Stimulated activated CD4-positive, alpha-beta T cell treated with anti-CD3 and anti-CD28 coated beads, TNF-alpha, amount 100 ng/mL, for 4 hours (primary cell): ENCODE measurements at regions not wholly inside any gene's neighbourhood (a gene's known extent, or its start where the extent isn't known, plus 50 kb on each side); places are given as distances from the start of the nearest gene placed in this dataset.
"Not testable (repeated sequence)": the region's sequence is repeated elsewhere in the genome, so short reads cannot be mapped to it uniquely, and the experiment has no call there.

Experiments
- DNase-seq, 3 experiments: peaks; one replicate each; pipeline ENCODE4 v3.0.0-alpha.2; 2020; ENCODE audit warnings: low read depth in 3 of 3

GRCh38 chr1:185681034-185681633, 53.1 kb upstream of the HMCN1 start:
- DNase-seq, result no peak

GRCh38 chr1:185680453-185680852, 53.7 kb upstream of the HMCN1 start:
- no peak for DNase-seq

GRCh38 chr1:185679220-185679619, 55.0 kb upstream of the HMCN1 start:
- DNase-seq, result no peak

- DNase-seq, result no peak
Measured at GRCh38 chr1:185676969-185677368, 57.2 kb upstream of the HMCN1 start.

GRCh38 chr1:185674201-185674600, 60.0 kb upstream of the HMCN1 start:
- no peak for DNase-seq

- DNase-seq, result no peak
Measured at GRCh38 chr1:185672719-185673360, 61.4 kb upstream of the HMCN1 start.

GRCh38 chr1:185670187-185670627, 64.0 kb upstream of the HMCN1 start:
- peak in 2 of 3 experiments; percentile 13 to 23 for DNase-seq

GRCh38 chr1:185668013-185668412, 66.2 kb upstream of the HMCN1 start:
- no peak for DNase-seq

GRCh38 chr1:185666582-185666981, 67.6 kb upstream of the HMCN1 start:
- no peak for DNase-seq

GRCh38 chr1:185663771-185664296, 70.4 kb upstream of the HMCN1 start:
- no peak for DNase-seq

GRCh38 chr1:185663332-185663731, 70.9 kb upstream of the HMCN1 start:
- no peak for DNase-seq

- DNase-seq, result no peak
Measured at GRCh38 chr1:185661971-185662370, 72.2 kb upstream of the HMCN1 start.

GRCh38 chr1:185656663-185657062, 77.5 kb upstream of the HMCN1 start:
- DNase-seq, result no peak

GRCh38 chr1:185654952-185655314, 79.3 kb upstream of the HMCN1 start:
- no peak for DNase-seq

GRCh38 chr1:185654199-185654951, 79.8 kb upstream of the HMCN1 start:
- no peak for DNase-seq

- DNase-seq, result no peak
Measured at GRCh38 chr1:185653615-185654014, 80.6 kb upstream of the HMCN1 start.

GRCh38 chr1:185652348-185652747, 81.8 kb upstream of the HMCN1 start:
- no peak for DNase-seq

GRCh38 chr1:185650602-185651230, 83.5 kb upstream of the HMCN1 start:
- DNase-seq, result no peak

- no peak for DNase-seq
Measured at GRCh38 chr1:185648858-185649589, 85.2 kb upstream of the HMCN1 start.

GRCh38 chr1:185647597-185648267, 86.5 kb upstream of the HMCN1 start:
- DNase-seq, result not testable (repeated sequence)

- DNase-seq, result no peak
Measured at GRCh38 chr1:185646202-185646683, 87.9 kb upstream of the HMCN1 start.
